AG10803 (cell line): ENCODE measurements at regions not wholly inside any gene's neighbourhood (a gene's known extent, or its start where the extent isn't known, plus 50 kb on each side); places are given as distances from the start of the nearest gene placed in this dataset.

ENCODE experiments used
- DNase-seq: peaks from one replicate; pipeline ENCODE4 v3.0.0; 2010; ENCODE audit warnings: low read depth
- H3K4me3 ChIP-seq: 2 replicates; pipeline ENCODE4 v1.5.1; 2011; ENCODE audit warnings: mild to moderate bottlenecking, low read length, control low read depth
- TF ChIP-seq, protein P1 (sequence below): conservative IDR thresholded peaks from 2 replicates; pipeline ENCODE4 v1.5.1; 2011; ENCODE audit warnings: mild to moderate bottlenecking, low read length, control low read depth, inconsistent platforms

DNA sequence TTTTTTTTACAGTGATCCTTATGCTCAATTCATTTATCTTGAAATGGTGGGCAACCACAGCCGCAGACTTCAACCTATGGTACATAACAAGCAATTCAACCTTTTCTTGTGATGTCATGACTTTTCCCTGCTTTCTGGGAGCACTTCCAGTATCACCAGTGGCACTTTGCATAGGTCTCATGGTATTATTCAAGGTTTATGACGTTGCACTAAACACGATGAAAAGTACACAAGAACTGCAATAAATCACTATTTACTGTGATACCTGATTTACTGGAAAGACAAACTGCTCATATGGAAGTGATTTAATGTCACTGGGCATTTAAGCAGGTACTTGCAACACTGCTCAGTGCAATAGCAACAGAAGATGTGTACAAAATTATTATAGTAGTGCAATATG, 251.7 kb upstream of the CXCL12 start:
- no peak for DNase-seq
- TF ChIP-seq, protein P1, sequence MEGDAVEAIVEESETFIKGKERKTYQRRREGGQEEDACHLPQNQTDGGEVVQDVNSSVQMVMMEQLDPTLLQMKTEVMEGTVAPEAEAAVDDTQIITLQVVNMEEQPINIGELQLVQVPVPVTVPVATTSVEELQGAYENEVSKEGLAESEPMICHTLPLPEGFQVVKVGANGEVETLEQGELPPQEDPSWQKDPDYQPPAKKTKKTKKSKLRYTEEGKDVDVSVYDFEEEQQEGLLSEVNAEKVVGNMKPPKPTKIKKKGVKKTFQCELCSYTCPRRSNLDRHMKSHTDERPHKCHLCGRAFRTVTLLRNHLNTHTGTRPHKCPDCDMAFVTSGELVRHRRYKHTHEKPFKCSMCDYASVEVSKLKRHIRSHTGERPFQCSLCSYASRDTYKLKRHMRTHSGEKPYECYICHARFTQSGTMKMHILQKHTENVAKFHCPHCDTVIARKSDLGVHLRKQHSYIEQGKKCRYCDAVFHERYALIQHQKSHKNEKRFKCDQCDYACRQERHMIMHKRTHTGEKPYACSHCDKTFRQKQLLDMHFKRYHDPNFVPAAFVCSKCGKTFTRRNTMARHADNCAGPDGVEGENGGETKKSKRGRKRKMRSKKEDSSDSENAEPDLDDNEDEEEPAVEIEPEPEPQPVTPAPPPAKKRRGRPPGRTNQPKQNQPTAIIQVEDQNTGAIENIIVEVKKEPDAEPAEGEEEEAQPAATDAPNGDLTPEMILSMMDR = no peak
- H3K4me3 ChIP-seq = no peak overlapping the region

DNA sequence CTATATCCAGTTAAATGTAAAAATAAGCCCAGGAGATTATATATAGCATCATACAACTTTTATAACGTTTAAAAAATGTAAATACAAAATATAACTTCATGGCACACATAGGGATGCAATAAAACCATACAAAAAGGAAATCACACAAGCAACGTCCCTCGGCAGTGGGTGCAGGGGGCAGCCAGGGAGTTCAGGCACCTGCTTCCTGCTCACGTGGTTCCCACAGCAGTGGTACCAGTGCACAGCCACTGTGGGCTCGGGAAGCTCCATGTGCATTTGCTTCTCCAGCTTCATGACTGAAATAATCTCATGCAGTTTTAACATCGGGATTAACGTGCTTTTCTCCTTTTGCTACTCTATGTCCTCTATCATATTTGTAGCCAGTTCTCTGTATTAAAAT, 255.5 kb upstream of the CXCL12 start:
- H3K4me3 ChIP-seq = no peak overlapping the region
- DNase-seq = no peak
- TF ChIP-seq, protein P1 = no peak

DNA sequence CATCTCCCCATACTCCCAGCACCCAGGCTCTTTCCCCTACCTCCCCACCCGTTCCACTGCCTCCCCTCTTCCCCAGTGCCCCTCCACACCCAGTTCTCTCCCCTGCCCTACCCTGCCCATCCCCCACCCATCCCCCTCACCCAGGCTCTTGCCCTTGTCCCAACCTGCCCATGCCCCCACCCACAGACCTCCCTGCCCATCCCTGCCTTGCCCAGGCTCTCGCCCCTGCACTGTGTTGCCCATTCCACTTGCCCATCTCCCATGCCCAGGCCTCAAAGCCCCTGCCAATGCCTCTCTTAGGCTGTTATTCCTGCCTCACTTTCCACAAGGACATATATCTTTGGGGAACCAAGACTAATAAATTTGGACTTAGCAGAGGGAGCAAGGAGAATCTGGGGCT, 262.6 kb upstream of the CXCL12 start:
- TF ChIP-seq, protein P1 = no peak
- no peak for DNase-seq
- H3K4me3 ChIP-seq = peak overlapping the region; percentile 3; the same call in 1 of the 2 replicates

DNA sequence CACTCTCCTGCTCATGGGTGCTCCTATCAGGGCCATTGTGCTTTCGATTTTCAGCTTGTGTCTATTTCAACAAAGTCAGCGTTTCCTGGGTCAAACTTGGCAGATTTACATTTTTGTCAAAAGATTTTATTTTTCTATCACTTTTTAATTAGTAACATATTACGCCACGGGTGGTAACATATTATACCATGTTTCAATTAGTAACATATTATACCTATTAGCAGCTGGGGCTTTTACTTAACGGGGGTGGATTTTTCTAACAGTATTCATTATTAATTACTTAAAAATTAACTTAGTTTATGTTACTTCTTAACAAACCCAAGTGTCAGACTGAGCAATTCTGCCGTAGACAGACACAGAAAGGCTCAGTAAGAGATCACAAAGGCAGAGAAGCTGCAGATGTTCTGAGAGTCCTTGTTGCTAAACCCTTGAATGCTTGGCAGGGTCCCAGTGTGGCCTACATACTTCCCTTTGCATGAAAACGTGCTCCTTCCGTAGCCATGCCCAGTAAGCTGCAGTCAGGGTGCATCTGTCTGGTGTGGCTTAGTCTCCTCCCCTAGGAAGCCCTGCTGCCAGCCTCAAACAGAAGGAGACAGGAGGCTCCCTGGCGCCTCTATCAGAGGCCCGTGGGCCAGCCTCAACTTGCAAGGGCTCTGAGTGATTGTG, 263.1 kb upstream of the CXCL12 start:
- TF ChIP-seq, protein P1 = no peak
- peak overlapping the region; percentile 3; the same call in 1 of the 2 replicates for H3K4me3 ChIP-seq
- DNase-seq = peak; percentile 99

DNA sequence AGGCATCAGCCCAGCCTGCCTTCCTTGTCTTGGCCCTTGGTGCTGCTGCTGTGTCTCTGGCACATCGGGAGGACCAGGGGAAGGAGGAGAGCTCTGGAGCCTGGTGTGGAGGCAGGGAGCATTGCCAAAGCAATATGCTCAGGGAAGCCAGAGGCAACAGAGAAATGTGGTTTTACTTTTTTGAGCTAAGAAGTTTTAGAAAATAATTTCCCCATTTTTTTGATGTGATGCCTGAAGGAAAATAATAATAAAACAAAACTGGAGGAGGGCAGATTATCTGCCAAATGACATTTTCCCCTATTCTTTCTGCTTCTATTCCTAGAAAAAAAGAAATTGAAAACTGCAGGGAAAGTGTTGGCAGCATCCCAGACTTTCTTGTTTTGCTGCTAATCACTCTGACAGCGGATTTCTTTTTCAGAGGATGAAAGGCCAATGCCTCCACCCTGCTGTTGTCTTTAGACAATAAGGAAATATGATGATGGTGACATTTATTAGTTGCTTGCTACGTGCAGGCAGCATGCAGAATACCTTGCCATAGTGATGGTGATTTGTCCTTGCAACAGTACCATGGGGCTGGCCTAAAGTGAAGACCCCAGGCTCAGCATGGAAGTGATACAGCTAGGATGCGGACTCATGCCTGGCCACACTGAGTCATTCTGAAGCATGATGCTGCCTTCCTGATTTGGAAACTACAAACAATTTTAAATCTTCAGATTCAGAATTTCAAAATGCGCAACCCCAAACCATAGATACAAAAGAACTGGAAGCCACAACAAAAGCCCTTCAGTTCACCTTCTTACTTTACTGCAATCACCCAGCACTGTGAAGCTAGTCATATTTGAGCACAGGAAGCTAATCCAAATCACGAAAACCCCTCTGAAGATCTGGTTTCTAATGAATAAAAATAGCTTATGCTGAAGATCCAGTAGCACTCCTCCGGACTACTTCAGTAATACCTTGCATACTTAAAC, 260.2 kb upstream of the TMEM72 start:
- no peak overlapping the region for H3K4me3 ChIP-seq
- peak; percentile 50 for DNase-seq

DNA sequence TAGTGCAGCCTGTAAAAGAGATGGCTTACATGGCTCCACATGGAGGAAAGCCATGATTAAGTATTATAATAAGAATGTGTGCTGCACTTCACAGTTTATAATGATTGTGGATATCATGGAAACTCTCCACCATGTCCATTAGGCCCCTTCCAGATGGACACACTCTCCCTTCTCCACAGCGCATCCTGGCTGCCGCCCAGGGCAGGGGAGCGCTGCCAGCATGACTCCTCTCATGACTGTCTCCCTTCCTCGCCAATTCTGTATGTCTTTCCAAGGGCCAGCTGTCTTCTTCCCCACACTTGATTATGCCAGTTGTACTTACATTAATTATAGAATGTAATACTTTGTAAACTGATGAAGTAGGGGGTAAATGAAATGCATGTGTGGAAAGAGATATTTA, 259.3 kb upstream of the TMEM72 start:
- TF ChIP-seq, protein P1 = peak; percentile 12; the same call in 1 of the 2 replicates

More for the DNA sequence above, 260.2 kb upstream of the TMEM72 start:
- TF ChIP-seq, protein P1 = no peak

More for the DNA sequence above, 259.3 kb upstream of the TMEM72 start:
- no peak overlapping the region for H3K4me3 ChIP-seq
- DNase-seq = peak; percentile 75
